ENCODE measurements at regions not wholly inside any gene's neighbourhood (a gene's known extent, or its start where the extent isn't known, plus 50 kb on each side); places are given as distances from the start of the nearest gene placed in this dataset.

- Histone ChIP-seq H3K9me1 (replicated peaks; ENCODE audit: control insufficient read depth, extremely low read depth, insufficient read depth, low read length) (no peaks in the 10 kb centered on the region), H3K4me3 (replicated peaks in 1 of 3; ENCODE audit: insufficient read depth in 1 of 3, low read depth in 1 of 3, low read length in 3 of 3) (no peak overlapping the region), H3K36me3 (ENCODE audit: control insufficient read depth in 2 of 2, extremely low read depth in 1 of 2, insufficient read depth in 2 of 2, low read length in 2 of 2) (no peaks in the 10 kb centered on the region), H3K79me2 (ENCODE audit: control insufficient read depth, insufficient read depth, low read length) (no peaks in the 10 kb centered on the region), H2AFZ (ENCODE audit: low read depth, low read length) (no peak overlapping the region), H4K20me1 (replicated peaks; ENCODE audit: control insufficient read depth, extremely low read depth, insufficient read depth, low read length) (no peaks in the 10 kb centered on the region), H3K27me3 (ENCODE audit: control insufficient read depth in 2 of 2, insufficient read depth in 2 of 2, low read length in 2 of 2) (no peaks in the 10 kb centered on the region), H3K4me2 (ENCODE audit: insufficient read depth, low read length) (no peak overlapping the region), H3K9me3 (replicated peaks; ENCODE audit: control insufficient read depth, insufficient read depth, low read length) (no peaks in the 10 kb centered on the region), H3K9ac (replicated peaks; ENCODE audit: extremely low read depth, insufficient read depth, low read length) (no peak overlapping the region), H3K4me1 (ENCODE audit: control insufficient read depth, extremely low read depth, insufficient read depth, low read length) (peaks cover 25% of the 10 kb centered on the region), H3K27ac (ENCODE audit: insufficient read depth, low read depth, low read length) (no peak overlapping the region)
- ChIA-PET CTCF (no interaction called here), POLR2A (no interaction called here)
- intact Hi-C loops (cut with micrococcal nuclease) (no loop called here), dilution Hi-C loops (cut with MboI; ENCODE audit: extremely low pct_ligation_motif_present, low sequenced_read_pairs) (no loop called here)
- FAIRE-seq (no peak), DNase-seq (ENCODE audit: low read depth, low spot score) (no peak)
- no TSS peak for BruUV-seq (replicated peaks)
- TF ChIP-seq EZH2 (IDR thresholded peaks at IDR 0.05; ENCODE audit: borderline replicate concordance, low read depth, low read length, severe bottlenecking) (no peak), FOS (IDR thresholded peaks at IDR 0.05; ENCODE audit: borderline replicate concordance, insufficient read depth, low read length) (no peak), GATA2 (IDR thresholded peaks at IDR 0.05; ENCODE audit: insufficient read depth, insufficient read length, low read depth, low read length) (no peak), MYC (IDR thresholded peaks at IDR 0.05; ENCODE audit: low read depth, low read length) (no peak), CTCF (IDR thresholded peaks at IDR 0.05; ENCODE audit: extremely low read depth in 1 of 2, insufficient read depth in 1 of 2, low read depth in 1 of 2, low read length in 2 of 2) (no peak), POLR2A (IDR thresholded peaks at IDR 0.05; ENCODE audit: low read depth, low read length) (no peak), JUN (IDR thresholded peaks at IDR 0.05; ENCODE audit: borderline replicate concordance, insufficient read depth, insufficient read length, low read depth) (no peak), MAX (IDR thresholded peaks at IDR 0.05; ENCODE audit: insufficient read depth, insufficient read length) (no peak), POLR2AphosphoS5 (IDR thresholded peaks at IDR 0.05; ENCODE audit: insufficient read depth, low read depth, low read length) (no peak)
Measured at GRCh38 chr14:46139649-46140048, 511.9 kb downstream of the RPL10L start.

Data from endothelial cell of umbilical vein (primary cell).